ENCODE measurements at regions not wholly inside any gene's neighbourhood (a gene's known extent, or its start where the extent isn't known, plus 50 kb on each side); places are given as distances from the start of the nearest gene placed in this dataset.

DNA sequence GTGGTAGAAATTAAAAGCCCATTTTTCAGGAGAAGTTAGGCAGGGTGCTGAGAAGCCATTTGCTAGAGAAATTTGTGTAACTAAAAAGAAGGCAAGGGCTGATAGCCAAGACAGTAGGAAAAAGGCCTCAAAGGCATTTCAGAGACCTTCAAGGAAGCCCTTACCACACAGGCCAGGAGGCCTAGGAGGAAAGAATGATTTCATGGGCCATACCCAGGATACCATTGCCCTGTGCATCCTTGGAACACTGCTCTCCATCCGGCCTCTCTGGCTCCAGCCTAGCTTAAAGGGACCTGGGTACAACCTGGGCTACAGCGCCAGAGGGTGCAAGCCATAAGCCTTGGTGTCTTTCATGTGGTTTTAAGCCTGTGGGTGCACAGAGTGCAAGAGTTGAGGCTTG is 193.6 kb upstream of the GRM7 start:
- no peak overlapping the region for H2BK120ac ChIP-seq (ENCODE audit: low read depth, low read length)
- H3K4me3 ChIP-seq (ENCODE audit: low read length in 2 of 2): no peak overlapping the region

DNA sequence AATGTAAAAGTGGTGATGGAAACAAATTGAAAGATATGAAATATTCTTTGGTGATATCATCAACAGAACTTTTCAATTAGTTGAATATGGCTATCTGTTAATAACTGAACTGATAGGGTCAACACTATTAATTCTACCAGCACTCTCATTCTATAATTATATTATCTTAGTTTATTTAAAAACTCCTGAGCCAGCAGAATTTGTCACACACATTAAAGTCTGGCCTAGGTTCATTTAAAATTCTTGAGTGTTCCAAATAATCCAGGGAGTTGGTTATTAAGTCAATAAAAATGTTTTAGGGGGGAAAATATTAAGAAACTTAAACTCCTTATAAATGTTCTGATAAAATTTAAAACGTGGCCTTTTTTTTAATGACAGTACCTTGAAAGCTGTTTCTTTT is 189.6 kb upstream of the GRM7 start:
- no CpG with 5 or more reads among the region's 1 CpG for WGBS, 2 donors (ENCODE audit: extremely low coverage in 2 of 2, insufficient read length in 2 of 2, insufficient replicate concordance in 1 of 2)
- Histone ChIP-seq H3K27ac (replicated peaks; ENCODE audit: low read length) (no peak overlapping the region), H3K27me3 (ENCODE audit: control insufficient read depth in 3 of 3, insufficient read depth in 3 of 3, low read depth in 1 of 3, low read length in 3 of 3) (no peaks in the 10 kb centered on the region), H3K4me2 (ENCODE audit: insufficient read depth, low read length, poor library complexity, severe bottlenecking) (no peak overlapping the region), H3K79me1 (ENCODE audit: low read depth, low read length) (no peaks in the 10 kb centered on the region), H2AFZ (ENCODE audit: low read length) (no peak overlapping the region), H3K4ac (ENCODE audit: low read length) (no peak overlapping the region), H3K4me3 (ENCODE audit: low read length in 2 of 2) (no peak overlapping the region), H2BK12ac (ENCODE audit: low read length) (no peak overlapping the region), H2BK120ac (ENCODE audit: low read depth, low read length) (no peak overlapping the region), H3K9ac (ENCODE audit: low read depth, low read length, poor library complexity) (no peak overlapping the region), H3K36me3 (replicated peaks in 1 of 2; ENCODE audit: control insufficient read depth in 2 of 2, insufficient read depth in 2 of 2, low read length in 2 of 2) (no peaks in the 10 kb centered on the region), H2AK5ac (ENCODE audit: low read depth, low read length) (no peak overlapping the region), H3K18ac (ENCODE audit: low read length) (no peak overlapping the region), H4K91ac (ENCODE audit: low read depth, low read length, poor library complexity) (no peak overlapping the region), H2BK15ac (ENCODE audit: low read length) (no peak overlapping the region), H3K23ac (ENCODE audit: low read depth, low read length, poor library complexity) (no peak overlapping the region), H3K9me3 (replicated peaks in 1 of 2; ENCODE audit: control insufficient read depth in 2 of 2, insufficient read depth in 1 of 2, low read depth in 1 of 2, low read length in 2 of 2) (peaks cover 0 to 2% of the 10 kb centered on the region in 2 donors), H3K4me1 (ENCODE audit: control insufficient read depth in 2 of 2, insufficient read depth in 1 of 2, low read depth in 1 of 2, low read length in 2 of 2) (no peaks in the 10 kb centered on the region), H3K14ac (ENCODE audit: low read length) (no peak overlapping the region), H4K8ac (ENCODE audit: low read depth, low read length) (no peak overlapping the region), H2BK5ac (ENCODE audit: low read length) (no peak overlapping the region)
- no peak for DNase-seq (ENCODE audit: low spot score)

More for the DNA sequence above, 193.6 kb upstream of the GRM7 start:
- Histone ChIP-seq H3K14ac (ENCODE audit: low read length) (no peak overlapping the region), H3K4ac (ENCODE audit: low read length) (no peak overlapping the region), H2AK5ac (ENCODE audit: low read depth, low read length) (no peak overlapping the region), H3K4me1 (ENCODE audit: control insufficient read depth in 2 of 2, insufficient read depth in 1 of 2, low read depth in 1 of 2, low read length in 2 of 2) (no peaks in the 10 kb centered on the region), H3K9me3 (replicated peaks in 1 of 2; ENCODE audit: control insufficient read depth in 2 of 2, insufficient read depth in 1 of 2, low read depth in 1 of 2, low read length in 2 of 2) (peaks cover 0 to 2% of the 10 kb centered on the region in 2 donors), H4K8ac (ENCODE audit: low read depth, low read length) (no peak overlapping the region), H3K23ac (ENCODE audit: low read depth, low read length, poor library complexity) (no peak overlapping the region), H3K4me2 (ENCODE audit: insufficient read depth, low read length, poor library complexity, severe bottlenecking) (no peak overlapping the region), H3K9ac (ENCODE audit: low read depth, low read length, poor library complexity) (no peak overlapping the region), H2BK15ac (ENCODE audit: low read length) (no peak overlapping the region), H2AFZ (ENCODE audit: low read length) (no peak overlapping the region), H2BK12ac (ENCODE audit: low read length) (no peak overlapping the region), H3K18ac (ENCODE audit: low read length) (no peak overlapping the region), H3K36me3 (replicated peaks in 1 of 2; ENCODE audit: control insufficient read depth in 2 of 2, insufficient read depth in 2 of 2, low read length in 2 of 2) (no peaks in the 10 kb centered on the region), H3K79me1 (ENCODE audit: low read depth, low read length) (no peaks in the 10 kb centered on the region), H2BK5ac (ENCODE audit: low read length) (no peak overlapping the region), H4K91ac (ENCODE audit: low read depth, low read length, poor library complexity) (no peak overlapping the region), H3K27ac (replicated peaks; ENCODE audit: low read length) (no peak overlapping the region), H3K27me3 (ENCODE audit: control insufficient read depth in 3 of 3, insufficient read depth in 3 of 3, low read depth in 1 of 3, low read length in 3 of 3) (no peaks in the 10 kb centered on the region)
- no CpG with 5 or more reads among the region's 2 CpGs for WGBS, 2 donors (ENCODE audit: extremely low coverage in 2 of 2, insufficient read length in 2 of 2, insufficient replicate concordance in 1 of 2)
- DNase-seq (ENCODE audit: low spot score): no peak

DNA sequence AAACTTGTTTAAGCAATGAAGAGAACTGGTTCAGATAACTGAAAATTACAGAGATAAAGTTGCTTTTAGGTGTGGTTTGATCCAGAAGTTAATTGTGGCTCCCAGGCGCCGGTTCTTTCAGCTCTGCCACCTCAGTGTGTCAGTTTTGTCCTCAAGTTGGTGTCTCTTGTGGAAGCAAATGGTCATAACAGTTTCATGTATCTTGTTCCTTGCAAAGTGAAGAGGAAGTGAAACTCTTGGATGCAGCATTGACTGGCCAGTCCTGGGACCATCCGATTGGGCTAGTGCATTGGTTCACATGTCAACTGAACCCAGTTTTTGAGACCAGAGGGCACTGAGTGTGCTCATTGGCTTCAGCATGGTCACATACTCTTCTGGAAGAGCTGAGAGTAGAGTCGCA is 181.4 kb upstream of the GRM7 start:
- no peaks in the 10 kb centered on the region for H3K36me3 ChIP-seq (replicated peaks in 1 of 2; ENCODE audit: control insufficient read depth in 2 of 2, insufficient read depth in 2 of 2, low read length in 2 of 2)
- H3K4me2 ChIP-seq (ENCODE audit: insufficient read depth, low read length, poor library complexity, severe bottlenecking): no peak overlapping the region
- no peak overlapping the region for H3K23ac ChIP-seq (ENCODE audit: low read depth, low read length, poor library complexity)
- no peaks in the 10 kb centered on the region for H3K4me1 ChIP-seq (ENCODE audit: control insufficient read depth in 2 of 2, insufficient read depth in 1 of 2, low read depth in 1 of 2, low read length in 2 of 2)
- WGBS, 2 donors (ENCODE audit: extremely low coverage in 2 of 2, insufficient read length in 2 of 2, insufficient replicate concordance in 1 of 2): no CpG with 5 or more reads among the region's 4 CpGs
- H4K8ac ChIP-seq (ENCODE audit: low read depth, low read length): no peak overlapping the region
- no peak overlapping the region for H4K91ac ChIP-seq (ENCODE audit: low read depth, low read length, poor library complexity)
- H3K4me3 ChIP-seq (ENCODE audit: low read length in 2 of 2): no peak overlapping the region
- H2BK120ac ChIP-seq (ENCODE audit: low read depth, low read length): no peak overlapping the region
- no peaks in the 10 kb centered on the region for H3K27me3 ChIP-seq (ENCODE audit: control insufficient read depth in 3 of 3, insufficient read depth in 3 of 3, low read depth in 1 of 3, low read length in 3 of 3)
- H2AK5ac ChIP-seq (ENCODE audit: low read depth, low read length): no peak overlapping the region
- peak overlapping the region; percentile 23 for H3K27ac ChIP-seq (replicated peaks; ENCODE audit: low read length)
- H3K4ac ChIP-seq (ENCODE audit: low read length): no peak overlapping the region
- no peaks in the 10 kb centered on the region for H3K9me3 ChIP-seq (replicated peaks in 1 of 2; ENCODE audit: control insufficient read depth in 2 of 2, insufficient read depth in 1 of 2, low read depth in 1 of 2, low read length in 2 of 2)
- DNase-seq (ENCODE audit: low spot score): no peak
- H2BK15ac ChIP-seq (ENCODE audit: low read length): peak overlapping the region; percentile 85
- no peak overlapping the region for H2BK5ac ChIP-seq (ENCODE audit: low read length)
- H3K18ac ChIP-seq (ENCODE audit: low read length): no peak overlapping the region
- H2BK12ac ChIP-seq (ENCODE audit: low read length): no peak overlapping the region
- H3K14ac ChIP-seq (ENCODE audit: low read length): no peak overlapping the region
- H3K9ac ChIP-seq (ENCODE audit: low read depth, low read length, poor library complexity): no peak overlapping the region
- no peaks in the 10 kb centered on the region for H3K79me1 ChIP-seq (ENCODE audit: low read depth, low read length)
- H2AFZ ChIP-seq (ENCODE audit: low read length): no peak overlapping the region

DNA sequence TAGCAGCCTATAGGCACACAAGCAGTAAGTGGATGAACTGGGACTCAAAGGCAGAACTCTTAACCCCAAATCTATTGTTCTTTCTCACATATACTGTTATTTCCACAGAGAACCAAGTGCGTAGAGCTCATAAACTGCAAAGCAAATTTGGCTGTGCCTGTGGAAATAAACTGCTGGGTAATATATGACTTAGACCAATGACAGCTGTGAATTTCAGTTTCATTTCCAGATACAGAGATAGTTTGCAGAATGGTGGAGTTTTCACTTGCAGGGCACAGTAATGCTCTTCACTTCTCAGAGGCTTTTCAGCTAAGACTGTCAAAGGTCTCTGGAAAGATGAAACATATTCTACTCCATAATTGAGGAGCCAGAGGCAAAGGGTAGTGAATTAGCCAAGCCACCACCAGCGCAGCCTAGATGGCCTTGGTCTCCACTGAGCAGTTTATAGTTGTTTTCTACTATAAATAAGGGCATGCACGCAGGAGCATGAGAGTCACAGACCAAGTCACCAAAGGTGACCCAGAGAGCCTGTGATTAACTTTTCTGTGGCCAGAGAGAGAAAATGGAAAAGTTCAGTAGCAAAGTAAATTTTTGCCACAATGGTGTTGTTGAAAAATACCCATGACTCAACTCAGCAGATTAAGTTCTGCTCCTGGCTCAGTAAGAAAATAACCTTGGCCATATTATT is 180.7 kb upstream of the GRM7 start:
- Histone ChIP-seq H2BK15ac (ENCODE audit: low read length) (no peak overlapping the region), H2BK120ac (ENCODE audit: low read depth, low read length) (no peak overlapping the region), H3K79me1 (ENCODE audit: low read depth, low read length) (no peaks in the 10 kb centered on the region), H2BK12ac (ENCODE audit: low read length) (no peak overlapping the region), H3K4me3 (ENCODE audit: low read length in 2 of 2) (no peak overlapping the region), H3K14ac (ENCODE audit: low read length) (no peak overlapping the region), H4K91ac (ENCODE audit: low read depth, low read length, poor library complexity) (no peak overlapping the region), H2BK5ac (ENCODE audit: low read length) (no peak overlapping the region), H3K9me3 (replicated peaks in 1 of 2; ENCODE audit: control insufficient read depth in 2 of 2, insufficient read depth in 1 of 2, low read depth in 1 of 2, low read length in 2 of 2) (no peaks in the 10 kb centered on the region), H3K4me1 (ENCODE audit: control insufficient read depth in 2 of 2, insufficient read depth in 1 of 2, low read depth in 1 of 2, low read length in 2 of 2) (no peaks in the 10 kb centered on the region), H3K4me2 (ENCODE audit: insufficient read depth, low read length, poor library complexity, severe bottlenecking) (no peak overlapping the region), H3K23ac (ENCODE audit: low read depth, low read length, poor library complexity) (no peak overlapping the region), H3K18ac (ENCODE audit: low read length) (no peak overlapping the region), H2AFZ (ENCODE audit: low read length) (no peak overlapping the region), H3K27me3 (ENCODE audit: control insufficient read depth in 3 of 3, insufficient read depth in 3 of 3, low read depth in 1 of 3, low read length in 3 of 3) (no peaks in the 10 kb centered on the region), H4K8ac (ENCODE audit: low read depth, low read length) (no peak overlapping the region), H3K27ac (replicated peaks; ENCODE audit: low read length) (no peak overlapping the region), H3K36me3 (replicated peaks in 1 of 2; ENCODE audit: control insufficient read depth in 2 of 2, insufficient read depth in 2 of 2, low read length in 2 of 2) (no peaks in the 10 kb centered on the region), H3K9ac (ENCODE audit: low read depth, low read length, poor library complexity) (no peak overlapping the region), H3K4ac (ENCODE audit: low read length) (no peak overlapping the region), H2AK5ac (ENCODE audit: low read depth, low read length) (no peak overlapping the region)
- no CpG with 5 or more reads among the region's 3 CpGs for WGBS, 2 donors (ENCODE audit: extremely low coverage in 2 of 2, insufficient read length in 2 of 2, insufficient replicate concordance in 1 of 2)
- no peak for DNase-seq (ENCODE audit: low spot score)
